SK-N-SH (cell line): ENCODE measurements at regions not wholly inside any gene's neighbourhood (a gene's known extent, or its start where the extent isn't known, plus 50 kb on each side); places are given as distances from the start of the nearest gene placed in this dataset.

Experiments
- CTCF ChIA-PET: fragments of 300-600, 350-600 bp; formaldehyde crosslinking; extraction: SDS; loops from one replicate; lab custom pipeline; 2021; lab: Yijun Ruan, JAX
- POLR2A ChIA-PET: fragments of 350-600 bp; sonication (Branson Sonifier 250); formaldehyde crosslinking; extraction: SDS; loops from one replicate; lab custom pipeline; 2020; ENCODE audit warnings: antibody characterized with exemption, inconsistent platforms; lab: Yijun Ruan, JAX
- DNase-seq: peaks from one replicate; pipeline ENCODE4 v3.0.0; 2012
- H2AFZ ChIP-seq: fragments of 200-600 bp; sonication (generic); 2 replicates; pipeline ENCODE4 v1.8.1; 2016; ENCODE audit warnings: antibody characterized with exemption, mild to moderate bottlenecking, low read depth
- H3F3A ChIP-seq: fragments of 200-600 bp; sonication (generic); replicated peaks from 2 replicates; pipeline ENCODE3; 2016; ENCODE audit warnings: antibody characterized with exemption, mild to moderate bottlenecking; ENCODE audit not compliant: insufficient read depth
- H3K27ac ChIP-seq, 2 experiments: fragments of 200-500 bp in 1 of 2; fragments of 200-600 bp in 1 of 2; sonication (Bioruptor generic) in 1 of 2; sonication (generic), shearing (Covaris generic) in 1 of 2; 2 replicates each; pipeline versions ENCODE4 v1.5.1 to v1.6.1; 2014 to 2016; ENCODE audit warnings: low read depth in 2 of 2, inconsistent platforms in 1 of 2, low read length in 1 of 2, mild to moderate bottlenecking in 1 of 2, mixed read lengths in 1 of 2
- H3K27me3 ChIP-seq: fragments of 200-600 bp; sonication (generic), shearing (Covaris generic); 2 replicates; pipeline ENCODE4 v1.6.1; 2016; ENCODE audit warnings: mixed run types; ENCODE audit not compliant: insufficient read depth
- H3K36me3 ChIP-seq, 2 experiments: fragments of 200-500 bp in 1 of 2; fragments of 200-600 bp in 1 of 2; sonication (Bioruptor generic) in 1 of 2; sonication (generic) in 1 of 2; replicated peaks in 1 of 2; 2 replicates each; pipeline versions ENCODE3 to v1.5.1; 2014 to 2016; ENCODE audit warnings: low read length in 1 of 2, mild to moderate bottlenecking in 1 of 2; ENCODE audit not compliant: insufficient read depth in 2 of 2, control insufficient read depth in 1 of 2
- H3K4me1 ChIP-seq, 2 experiments: fragments of 200-500 bp in 1 of 2; fragments of 200-600 bp in 1 of 2; sonication (Bioruptor generic) in 1 of 2; sonication (generic), shearing (Covaris generic) in 1 of 2; 2 replicates each; pipeline versions ENCODE4 v1.5.1 to v1.6.1; 2014 to 2016; ENCODE audit warnings: low read depth in 1 of 2, low read length in 1 of 2, mixed run types in 1 of 2; ENCODE audit not compliant: insufficient read depth in 2 of 2, control insufficient read depth in 1 of 2
- H3K4me2 ChIP-seq: fragments of 200-600 bp; sonication (generic), shearing (Covaris generic); 2 replicates; pipeline ENCODE4 v1.6.1; 2017; ENCODE audit warnings: mixed run types
- H3K4me3 ChIP-seq, 2 experiments: fragments of 200-500 bp in 1 of 2; fragments of 200-600 bp in 1 of 2; sonication (Bioruptor generic) in 1 of 2; sonication (generic), shearing (Covaris generic) in 1 of 2; 2 replicates each; pipeline versions ENCODE4 v1.5.1 to v1.8.1; 2014 to 2016; ENCODE audit warnings: low read depth in 2 of 2, inconsistent platforms in 1 of 2, low read length in 1 of 2, mild to moderate bottlenecking in 1 of 2, mixed read lengths in 1 of 2, moderate library complexity in 1 of 2
- H3K79me2 ChIP-seq: fragments of 200-600 bp; sonication (generic); 2 replicates; pipeline ENCODE4 v1.8.1; 2017; ENCODE audit warnings: mild to moderate bottlenecking; ENCODE audit not compliant: insufficient read depth
- H3K9ac ChIP-seq: fragments of 200-600 bp; sonication (generic); 2 replicates; pipeline ENCODE4 v1.6.1; 2017; ENCODE audit warnings: mixed run types
- H3K9me2 ChIP-seq: fragments of 200-600 bp; sonication (generic); 2 replicates; pipeline ENCODE4 v1.6.1; 2017; ENCODE audit warnings: mixed run types
- H3K9me3 ChIP-seq: fragments of 200-600 bp; sonication (generic); 2 replicates; pipeline ENCODE4 v1.6.1; 2017; ENCODE audit warnings: mixed run types, mild to moderate bottlenecking, moderate library complexity
- H4K20me1 ChIP-seq: fragments of 200-600 bp; sonication (generic); 2 replicates; pipeline ENCODE4 v1.6.1; 2017; ENCODE audit warnings: mild to moderate bottlenecking, mixed run types; ENCODE audit not compliant: insufficient read depth
- CHD2 ChIP-seq: fragments of 150-350 bp; IDR thresholded peaks from 2 replicates; pipeline ENCODE4 v1.6.1; 2018; ENCODE audit warnings: low read length; ENCODE audit not compliant: partially characterized antibody
- EP300 ChIP-seq, 2 experiments: IDR thresholded peaks; 2 replicates each; pipeline versions ENCODE4 v1.4.0 to v1.6.1; 2012; ENCODE audit warnings: borderline replicate concordance in 1 of 2, low read depth in 1 of 2, low read length in 1 of 2
- EZH2phosphoT487 ChIP-seq: fragments of 200-600 bp; sonication (generic); IDR thresholded peaks from 2 replicates; pipeline ENCODE4 v1.6.1; 2017; ENCODE audit warnings: low read depth, mixed run types, mild to moderate bottlenecking, antibody characterized with exemption, moderate library complexity, borderline replicate concordance
- FOSL2 ChIP-seq: IDR thresholded peaks from 2 replicates; pipeline ENCODE4 v1.4.0; 2012; ENCODE audit warnings: low read depth, mild to moderate bottlenecking, moderate library complexity, borderline replicate concordance
- GABPA ChIP-seq: IDR thresholded peaks from 2 replicates; pipeline ENCODE4 v1.4.0; 2012; ENCODE audit warnings: low read depth, mild to moderate bottlenecking
- IRF3 ChIP-seq: fragments of 150-350 bp; IDR thresholded peaks from 2 replicates; pipeline ENCODE4 v1.6.1; 2016; ENCODE audit warnings: mild to moderate bottlenecking, low read depth, low read length
- NFIC ChIP-seq: IDR thresholded peaks from 2 replicates; pipeline ENCODE4 v1.4.0; 2012; ENCODE audit warnings: borderline replicate concordance
- PBX3 ChIP-seq: IDR thresholded peaks from 2 replicates; pipeline ENCODE4; 2012
- POLR2AphosphoS5 ChIP-seq: IDR thresholded peaks from 2 replicates; pipeline ENCODE4 v1.6.1; 2012; ENCODE audit warnings: low read depth, low read length
- RAD21 ChIP-seq: IDR thresholded peaks from 2 replicates; pipeline ENCODE4 v1.6.1; 2012; ENCODE audit warnings: mild to moderate bottlenecking, low read length
- RFX5 ChIP-seq: IDR thresholded peaks from 2 replicates; pipeline ENCODE4 v1.6.1; 2012; ENCODE audit warnings: mild to moderate bottlenecking, improper control_type of control experiment, low read length
- SIN3A ChIP-seq: IDR thresholded peaks from 2 replicates; pipeline ENCODE4 v1.6.1; 2012; ENCODE audit warnings: low read depth, mild to moderate bottlenecking, low read length, moderate library complexity, borderline replicate concordance
- TEAD4 ChIP-seq: IDR thresholded peaks from 2 replicates; pipeline ENCODE4 v1.4.0; 2012; ENCODE audit warnings: mild to moderate bottlenecking, borderline replicate concordance; ENCODE audit not compliant: insufficient read depth
- USF2 ChIP-seq: fragments of 150-350 bp; IDR thresholded peaks from 2 replicates; pipeline ENCODE4 v1.6.1; 2017; ENCODE audit warnings: antibody characterized with exemption, low read length, low read depth, borderline replicate concordance
- ZBTB33 ChIP-seq: IDR thresholded peaks from 2 replicates; pipeline ENCODE4 v1.4.0; 2012; ENCODE audit warnings: low read depth, borderline replicate concordance
- whole genome bisulfite sequencing: methylation state at CpG from one replicate; pipeline ENCODE4 v1.1.6; 2017; ENCODE audit warnings: low lambda C conversion rate; 5-methylcytosine and 5-hydroxymethylcytosine counted together
- TF ChIP-seq, protein P1 (sequence below): IDR thresholded peaks from 2 replicates; pipeline ENCODE4 v1.6.1; 2012; ENCODE audit warnings: mild to moderate bottlenecking, low read depth, low read length, moderate library complexity

- TF ChIP-seq, protein P1, sequence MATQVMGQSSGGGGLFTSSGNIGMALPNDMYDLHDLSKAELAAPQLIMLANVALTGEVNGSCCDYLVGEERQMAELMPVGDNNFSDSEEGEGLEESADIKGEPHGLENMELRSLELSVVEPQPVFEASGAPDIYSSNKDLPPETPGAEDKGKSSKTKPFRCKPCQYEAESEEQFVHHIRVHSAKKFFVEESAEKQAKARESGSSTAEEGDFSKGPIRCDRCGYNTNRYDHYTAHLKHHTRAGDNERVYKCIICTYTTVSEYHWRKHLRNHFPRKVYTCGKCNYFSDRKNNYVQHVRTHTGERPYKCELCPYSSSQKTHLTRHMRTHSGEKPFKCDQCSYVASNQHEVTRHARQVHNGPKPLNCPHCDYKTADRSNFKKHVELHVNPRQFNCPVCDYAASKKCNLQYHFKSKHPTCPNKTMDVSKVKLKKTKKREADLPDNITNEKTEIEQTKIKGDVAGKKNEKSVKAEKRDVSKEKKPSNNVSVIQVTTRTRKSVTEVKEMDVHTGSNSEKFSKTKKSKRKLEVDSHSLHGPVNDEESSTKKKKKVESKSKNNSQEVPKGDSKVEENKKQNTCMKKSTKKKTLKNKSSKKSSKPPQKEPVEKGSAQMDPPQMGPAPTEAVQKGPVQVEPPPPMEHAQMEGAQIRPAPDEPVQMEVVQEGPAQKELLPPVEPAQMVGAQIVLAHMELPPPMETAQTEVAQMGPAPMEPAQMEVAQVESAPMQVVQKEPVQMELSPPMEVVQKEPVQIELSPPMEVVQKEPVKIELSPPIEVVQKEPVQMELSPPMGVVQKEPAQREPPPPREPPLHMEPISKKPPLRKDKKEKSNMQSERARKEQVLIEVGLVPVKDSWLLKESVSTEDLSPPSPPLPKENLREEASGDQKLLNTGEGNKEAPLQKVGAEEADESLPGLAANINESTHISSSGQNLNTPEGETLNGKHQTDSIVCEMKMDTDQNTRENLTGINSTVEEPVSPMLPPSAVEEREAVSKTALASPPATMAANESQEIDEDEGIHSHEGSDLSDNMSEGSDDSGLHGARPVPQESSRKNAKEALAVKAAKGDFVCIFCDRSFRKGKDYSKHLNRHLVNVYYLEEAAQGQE: no peak
- TF ChIP-seq POLR2AphosphoS5 (no peak), TEAD4 (no peak), USF2 (no peak), RAD21 (no peak), CHD2 (no peak)
These were observed 214.5 kb upstream of the IGF1R start (continued) for GRCh38 chr15:98433856-98434255.

- H3K4me1 ChIP-seq: no peaks in the 10 kb centered on the region
- H3F3A ChIP-seq: no peaks in the 10 kb centered on the region
- H3K79me2 ChIP-seq: no peaks in the 10 kb centered on the region
- WGBS: 13% methylated on average over 2 of the region's 2 CpGs
- no peak overlapping the region for H2AFZ ChIP-seq
- no peak overlapping the region for H3K9ac ChIP-seq
- H4K20me1 ChIP-seq: no peaks in the 10 kb centered on the region
- no peak for DNase-seq
- H3K27me3 ChIP-seq: peaks cover 38% of the 10 kb centered on the region
- no peak overlapping the region for H3K4me3 ChIP-seq
- POLR2A ChIA-PET: no interaction called here
- CTCF ChIA-PET: no interaction called here
- no peaks in the 10 kb centered on the region for H3K36me3 ChIP-seq
- no peak for TF ChIP-seq SIN3A
- TF ChIP-seq GABPA: no peak
- TF ChIP-seq IRF3: no peak
- TF ChIP-seq RFX5: no peak
- TF ChIP-seq EZH2phosphoT487: no peak
- TF ChIP-seq PBX3: no peak
- TF ChIP-seq EP300 (IDR thresholded peaks at IDR 0.05; ENCODE audit: borderline replicate concordance in 1 of 2, low read depth in 1 of 2, low read length in 1 of 2): no peak
- TF ChIP-seq NFIC: no peak
- no peak for TF ChIP-seq FOSL2
- TF ChIP-seq ZBTB33: no peak
- H3K9me2 ChIP-seq: no peaks in the 10 kb centered on the region
- H3K27ac ChIP-seq: no peak overlapping the region
- no peak overlapping the region for H3K4me2 ChIP-seq
- H3K9me3 ChIP-seq: no peaks in the 10 kb centered on the region
These were observed 210.6 kb upstream of the IGF1R start for GRCh38 chr15:98437752-98438151.
